ENCODE measurements at regions not wholly inside any gene's neighbourhood (a gene's known extent, or its start where the extent isn't known, plus 50 kb on each side); places are given as distances from the start of the nearest gene placed in this dataset.
A peak's percentile ranks its signal among the peaks of the same experiment; 100 is the strongest.

DNA sequence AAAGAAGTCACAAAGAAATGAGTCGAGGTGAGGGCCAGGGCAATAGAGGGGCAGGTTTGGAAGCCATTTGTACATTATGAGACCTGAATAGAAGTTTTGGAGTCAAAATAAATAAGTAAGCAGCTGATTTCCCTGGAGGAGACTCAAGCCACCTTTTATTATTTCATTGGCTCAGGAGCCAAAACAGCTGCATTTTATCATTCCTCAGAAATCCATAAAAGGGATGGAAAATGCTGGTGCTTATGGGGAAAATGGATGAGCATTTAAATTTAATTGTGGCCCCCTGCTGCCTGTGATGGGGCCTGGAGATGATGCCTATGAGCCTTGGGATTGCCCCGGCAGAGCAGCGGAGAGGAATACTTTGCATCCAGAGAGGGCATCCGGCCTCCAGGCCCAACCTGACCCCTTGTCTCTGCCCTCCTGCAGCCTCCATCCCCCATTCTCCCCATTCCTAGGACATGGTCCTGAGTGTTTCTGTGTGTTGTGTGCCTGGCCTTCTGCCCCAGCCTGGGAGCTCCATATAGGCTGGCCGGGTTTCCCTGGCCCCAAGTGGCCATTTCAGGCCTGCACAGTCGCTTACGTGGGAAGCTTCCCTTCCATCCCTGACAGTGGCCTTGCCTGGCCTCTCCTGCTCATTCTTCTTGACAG is 296.8 kb upstream of the ZMIZ1 start:
- DNase-seq (ENCODE audit: low spot score) = no peak
- Histone ChIP-seq H3K27ac (peak overlapping the region; percentile 19 to 52), H3K4me3 (no peak overlapping the region), H3K9me3 (no peaks in the 10 kb centered on the region), H3K36me3 (no peaks in the 10 kb centered on the region), H3K27me3 (replicated peaks; ENCODE audit: insufficient read depth) (no peaks in the 10 kb centered on the region), H3K4me1 (ENCODE audit: control insufficient read depth in 1 of 2, low read depth in 2 of 2) (peaks cover 15 to 57% of the 10 kb centered on the region in 2 donors)
- ATAC-seq (ENCODE audit: insufficient number of reproducible peaks, low FRiP score, low read depth) = no peak
- TF ChIP-seq CTCF (IDR thresholded peaks at IDR 0.05) = no peak

DNA sequence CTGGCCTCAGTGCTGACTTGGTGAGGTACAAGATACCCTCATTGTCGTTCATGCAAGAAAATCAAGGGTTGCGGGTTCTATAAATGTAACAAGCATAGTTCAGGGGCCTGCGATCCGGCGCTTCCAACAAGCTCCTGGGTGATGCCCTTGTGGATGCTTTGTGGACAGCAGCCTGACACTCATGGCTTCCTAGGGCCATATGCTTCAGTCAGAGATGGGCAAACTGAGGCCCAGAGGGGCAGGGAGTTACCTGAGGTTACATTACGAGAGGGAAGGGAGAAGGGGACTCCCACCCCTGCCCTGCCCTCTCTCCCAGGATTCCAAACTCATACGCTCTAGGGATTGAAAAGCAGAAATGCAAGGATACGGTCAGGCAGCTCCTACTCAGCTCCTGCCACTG is 296.3 kb upstream of the ZMIZ1 start:
- Histone ChIP-seq H3K9me3 (no peaks in the 10 kb centered on the region), H3K27ac (peak overlapping the region in 1 of 2 donors; percentile 52), H3K4me1 (ENCODE audit: control insufficient read depth in 1 of 2, low read depth in 2 of 2) (peaks cover 20 to 63% of the 10 kb centered on the region in 2 donors), H3K4me3 (no peak overlapping the region), H3K36me3 (no peaks in the 10 kb centered on the region), H3K27me3 (replicated peaks; ENCODE audit: insufficient read depth) (no peaks in the 10 kb centered on the region)
- DNase-seq (ENCODE audit: low spot score) = no peak
- ATAC-seq (ENCODE audit: insufficient number of reproducible peaks, low FRiP score, low read depth) = no peak
- TF ChIP-seq CTCF (IDR thresholded peaks at IDR 0.05) = no peak

DNA sequence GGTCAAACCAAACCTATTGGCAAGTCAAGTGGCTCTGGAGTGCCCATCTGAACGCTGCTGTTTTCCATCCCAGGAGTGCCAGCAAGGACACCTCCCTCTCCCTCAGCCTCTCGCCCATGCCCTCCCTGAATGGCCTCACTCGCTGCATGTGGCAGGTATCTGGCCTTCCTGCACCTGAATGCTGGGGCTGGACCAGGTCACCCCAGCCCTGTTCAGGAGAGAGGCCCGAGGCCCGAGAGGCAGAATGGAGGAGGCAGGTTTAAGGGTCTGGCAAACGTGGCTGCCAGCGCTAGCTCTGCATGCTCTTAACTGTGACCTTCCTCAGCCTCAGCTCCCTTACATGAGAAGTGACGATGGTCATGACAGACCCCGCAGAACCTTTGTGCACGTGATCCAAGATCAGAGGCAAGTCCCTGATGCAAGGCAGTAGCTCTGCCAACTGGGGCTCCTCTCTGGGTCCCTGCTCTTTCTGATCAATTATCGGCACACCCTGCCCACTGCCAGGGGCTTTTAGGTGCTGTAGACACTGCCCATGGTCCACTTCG is 295.7 kb upstream of the ZMIZ1 start:
- Histone ChIP-seq H3K4me1 (ENCODE audit: control insufficient read depth in 1 of 2, low read depth in 2 of 2) (peaks cover 26 to 67% of the 10 kb centered on the region in 2 donors), H3K27ac (no peak overlapping the region)
- DNase-seq (ENCODE audit: low spot score) = no peak

DNA sequence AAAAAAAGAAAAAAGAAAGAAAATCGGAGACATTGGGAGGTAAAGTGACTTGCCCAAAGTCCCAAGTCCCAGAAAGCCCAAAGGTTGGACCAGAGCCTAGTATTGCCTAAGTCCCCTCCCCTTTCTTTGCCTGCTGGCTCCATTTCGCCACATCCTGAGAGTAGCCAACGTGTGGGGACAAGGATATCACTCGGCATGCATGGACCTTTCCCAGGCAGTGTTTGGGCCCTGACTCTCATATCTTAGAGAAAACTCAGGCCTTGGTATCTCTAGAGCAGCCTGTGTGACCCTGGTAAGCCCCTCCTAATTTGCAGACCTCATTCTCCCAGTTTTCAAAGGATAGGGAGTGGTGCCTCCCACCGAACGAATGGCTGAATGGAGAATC is 294.2 kb upstream of the ZMIZ1 start:
- Histone ChIP-seq H3K27ac (peak overlapping the region; percentile 78 to 85), H3K4me1 (ENCODE audit: control insufficient read depth in 1 of 2, low read depth in 2 of 2) (peaks cover 27 to 71% of the 10 kb centered on the region in 2 donors), H3K27me3 (replicated peaks; ENCODE audit: insufficient read depth) (no peaks in the 10 kb centered on the region), H3K36me3 (no peaks in the 10 kb centered on the region), H3K4me3 (no peak overlapping the region), H3K9me3 (no peaks in the 10 kb centered on the region)
- no peak for DNase-seq (ENCODE audit: low spot score)
- TF ChIP-seq CTCF (IDR thresholded peaks at IDR 0.05) = no peak
- ATAC-seq (ENCODE audit: insufficient number of reproducible peaks, low FRiP score, low read depth) = no peak

More for the DNA sequence above, 295.7 kb upstream of the ZMIZ1 start:
- H3K27me3 ChIP-seq (replicated peaks; ENCODE audit: insufficient read depth) = no peaks in the 10 kb centered on the region
- ATAC-seq (ENCODE audit: insufficient number of reproducible peaks, low FRiP score, low read depth) = no peak
- H3K36me3 ChIP-seq = no peaks in the 10 kb centered on the region
- H3K9me3 ChIP-seq = no peaks in the 10 kb centered on the region
- TF ChIP-seq CTCF (IDR thresholded peaks at IDR 0.05) = no peak
- no peak overlapping the region for H3K4me3 ChIP-seq

DNA sequence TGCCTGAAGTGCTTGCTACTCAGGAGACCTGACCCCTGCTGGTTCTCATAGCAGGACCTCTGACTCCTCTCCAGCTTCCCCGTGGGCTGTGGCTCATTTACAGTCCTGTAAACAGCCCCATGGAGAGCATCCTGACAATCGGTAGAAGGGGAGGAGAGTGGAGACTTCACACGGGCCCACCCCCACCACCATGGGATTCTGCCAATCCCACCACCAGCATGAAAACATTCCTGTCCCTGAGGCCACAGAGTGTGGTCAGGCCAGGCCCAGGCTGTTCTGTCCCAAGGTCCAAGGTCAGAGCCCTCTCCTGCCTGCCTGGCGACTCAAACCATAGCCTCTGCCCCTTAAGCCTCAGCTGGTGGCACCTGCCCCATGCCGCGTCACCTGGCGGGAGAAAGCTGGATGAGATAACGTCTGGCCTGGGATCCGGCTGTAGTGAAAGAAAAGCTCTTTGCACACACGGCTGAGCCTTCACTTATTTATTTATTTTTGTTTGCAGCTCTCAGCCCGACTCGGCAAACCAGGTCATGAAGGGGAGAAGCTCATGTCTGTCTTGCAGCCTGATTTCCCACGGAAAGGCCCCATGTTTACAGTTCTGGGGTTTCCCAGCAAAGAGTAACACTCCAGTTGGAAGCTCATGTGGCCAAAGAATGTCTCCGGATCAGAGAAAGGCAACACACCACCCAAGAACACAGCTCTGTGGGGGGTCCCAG is 293.6 kb upstream of the ZMIZ1 start:
- peaks cover 27 to 77% of the 10 kb centered on the region in 2 donors for H3K4me1 ChIP-seq (ENCODE audit: control insufficient read depth in 1 of 2, low read depth in 2 of 2)
- TF ChIP-seq CTCF (IDR thresholded peaks at IDR 0.05) = no peak
- no peak for ATAC-seq (ENCODE audit: insufficient number of reproducible peaks, low FRiP score, low read depth)

More for the DNA sequence above, 293.6 kb upstream of the ZMIZ1 start:
- H3K4me3 ChIP-seq = no peak overlapping the region
- no peaks in the 10 kb centered on the region for H3K36me3 ChIP-seq
- no peak for DNase-seq (ENCODE audit: low spot score)
- H3K9me3 ChIP-seq = no peaks in the 10 kb centered on the region
- H3K27me3 ChIP-seq (replicated peaks; ENCODE audit: insufficient read depth) = no peaks in the 10 kb centered on the region
- peak overlapping the region; percentile 78 to 85 for H3K27ac ChIP-seq

All from thoracic aorta (tissue), 2 donors.